ENCODE measurements at regions not wholly inside any gene's neighbourhood (a gene's known extent, or its start where the extent isn't known, plus 50 kb on each side); places are given as distances from the start of the nearest gene placed in this dataset.

DNA sequence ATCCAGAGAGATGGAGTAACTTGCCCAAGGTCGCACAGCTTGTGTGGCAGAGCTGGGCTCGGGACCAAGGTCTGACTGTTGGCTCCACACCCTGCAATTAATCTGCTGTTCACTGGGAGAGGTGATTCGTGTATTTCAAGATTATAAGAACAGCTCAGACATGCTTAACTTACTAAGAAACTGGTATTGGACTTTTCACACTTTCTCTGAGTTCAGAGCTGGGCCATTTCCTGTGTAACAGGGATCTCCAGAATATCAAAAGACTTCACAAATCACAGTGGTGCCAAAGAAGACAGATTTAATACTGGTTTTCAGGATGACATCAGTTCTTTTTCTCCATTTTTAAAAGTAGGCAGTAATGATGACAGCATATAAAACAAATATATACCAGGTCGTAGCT lies 156.8 kb upstream of the UBE2E1 start:
- no peak overlapping the region for H3K4me3 ChIP-seq (ENCODE audit: control insufficient read depth, low read depth, low read length)
- DNase-seq (ENCODE audit: low read depth) = no peak
- no peak for TF ChIP-seq CTCF (IDR thresholded peaks at IDR 0.05; ENCODE audit: control insufficient read depth, insufficient read depth, low read depth, low read length, missing control alignments)

- H3K4me3 ChIP-seq (ENCODE audit: control insufficient read depth, low read depth, low read length) = no peak overlapping the region
- no peak for TF ChIP-seq CTCF (IDR thresholded peaks at IDR 0.05; ENCODE audit: control insufficient read depth, insufficient read depth, low read depth, low read length, missing control alignments)
- DNase-seq (ENCODE audit: low read depth) = no peak
Measured at GRCh38 chr3:23649448-23649847, 156.3 kb upstream of the UBE2E1 start.

DNA sequence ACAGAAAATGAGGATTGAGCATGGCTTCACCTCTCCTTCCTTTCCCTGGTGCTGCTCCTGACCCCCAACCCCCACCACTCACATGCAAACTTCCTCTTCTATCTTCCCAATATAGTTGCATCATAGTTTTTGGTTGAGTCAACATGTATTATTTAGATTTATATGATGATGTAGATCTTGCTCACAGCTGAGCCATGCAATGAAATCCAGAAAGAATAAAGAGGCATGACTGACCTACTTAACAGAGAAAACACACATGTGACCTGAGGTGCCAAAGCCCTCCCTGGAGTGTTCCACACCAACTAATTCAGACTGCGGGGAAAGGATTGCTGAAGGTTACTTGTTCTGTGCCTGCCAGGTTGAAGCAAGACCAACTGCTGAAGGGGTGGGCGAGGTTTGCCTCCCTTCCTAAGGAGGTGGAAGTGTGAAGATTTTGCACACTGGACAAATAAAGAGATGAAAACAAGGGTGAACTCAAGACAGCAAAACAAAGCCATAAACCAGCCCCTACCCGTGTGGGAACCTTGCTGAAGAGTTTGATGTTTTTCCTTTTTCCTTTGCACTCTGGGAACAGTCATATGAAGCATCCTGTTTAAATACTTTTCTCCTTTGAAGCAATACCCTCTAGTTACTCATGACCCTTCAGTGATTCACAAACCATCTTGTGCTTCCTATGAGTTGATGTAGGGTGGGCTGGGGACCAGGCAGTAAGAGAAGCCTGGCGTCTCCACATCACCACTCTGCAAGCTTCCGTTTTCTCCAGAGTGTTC lies 155.2 kb upstream of the UBE2E1 start:
- TF ChIP-seq CTCF (IDR thresholded peaks at IDR 0.05; ENCODE audit: control insufficient read depth, insufficient read depth, low read depth, low read length, missing control alignments) = no peak
- H3K4me3 ChIP-seq (ENCODE audit: control insufficient read depth, low read depth, low read length) = no peak overlapping the region
- peak; percentile 65 for DNase-seq (ENCODE audit: low read depth)

GRCh38 chr3:23653647-23654525 lies 151.9 kb upstream of the UBE2E1 start:
- DNase-seq (ENCODE audit: low read depth) = no peak
- H3K4me3 ChIP-seq (ENCODE audit: control insufficient read depth, low read depth, low read length) = no peak overlapping the region
- no peak for TF ChIP-seq CTCF (IDR thresholded peaks at IDR 0.05; ENCODE audit: control insufficient read depth, insufficient read depth, low read depth, low read length, missing control alignments)

- no peak overlapping the region for H3K4me3 ChIP-seq (ENCODE audit: control insufficient read depth, low read depth, low read length)
- no peak for TF ChIP-seq CTCF (IDR thresholded peaks at IDR 0.05; ENCODE audit: control insufficient read depth, insufficient read depth, low read depth, low read length, missing control alignments)
- no peak for DNase-seq (ENCODE audit: low read depth)
Measured at GRCh38 chr3:23654571-23654970, 151.2 kb upstream of the UBE2E1 start.

GRCh38 chr3:23655749-23656148 lies 150.0 kb upstream of the UBE2E1 start:
- DNase-seq (ENCODE audit: low read depth) = no peak
- TF ChIP-seq CTCF (IDR thresholded peaks at IDR 0.05; ENCODE audit: control insufficient read depth, insufficient read depth, low read depth, low read length, missing control alignments) = no peak
- H3K4me3 ChIP-seq (ENCODE audit: control insufficient read depth, low read depth, low read length) = no peak overlapping the region
